NB4 (cell line): ENCODE measurements at regions not wholly inside any gene's neighbourhood (a gene's known extent, or its start where the extent isn't known, plus 50 kb on each side); places are given as distances from the start of the nearest gene placed in this dataset.

Experiments
- DNase-seq: peaks from one replicate; pipeline ENCODE4 v3.0.0; 2010; ENCODE audit warnings: low read depth
- H3K4me3 ChIP-seq: one replicate; pipeline ENCODE4 v1.5.1; 2011; ENCODE audit warnings: mild to moderate bottlenecking, low read depth, low read length, moderate library complexity
- MAX ChIP-seq: IDR thresholded peaks from 2 replicates; pipeline ENCODE4 v1.6.1; 2011; ENCODE audit warnings: low read depth, low read length
- MYC ChIP-seq: IDR thresholded peaks from 2 replicates; pipeline ENCODE4 v1.6.1; 2011; ENCODE audit warnings: low read depth, low read length
- POLR2A ChIP-seq: IDR thresholded peaks from 2 replicates; pipeline ENCODE4 v1.6.1; 2011; ENCODE audit warnings: mild to moderate bottlenecking; ENCODE audit not compliant: insufficient read length; ENCODE audit errors: extremely low read depth
- TF ChIP-seq, protein P1 (sequence below): IDR thresholded peaks from one replicate; pipeline ENCODE4 v1.5.1; 2012; ENCODE audit warnings: low read depth, low read length

- no peak overlapping the region for H3K4me3 ChIP-seq
- TF ChIP-seq MYC (no peak), POLR2A (no peak), MAX (no peak)
- TF ChIP-seq, protein P1, sequence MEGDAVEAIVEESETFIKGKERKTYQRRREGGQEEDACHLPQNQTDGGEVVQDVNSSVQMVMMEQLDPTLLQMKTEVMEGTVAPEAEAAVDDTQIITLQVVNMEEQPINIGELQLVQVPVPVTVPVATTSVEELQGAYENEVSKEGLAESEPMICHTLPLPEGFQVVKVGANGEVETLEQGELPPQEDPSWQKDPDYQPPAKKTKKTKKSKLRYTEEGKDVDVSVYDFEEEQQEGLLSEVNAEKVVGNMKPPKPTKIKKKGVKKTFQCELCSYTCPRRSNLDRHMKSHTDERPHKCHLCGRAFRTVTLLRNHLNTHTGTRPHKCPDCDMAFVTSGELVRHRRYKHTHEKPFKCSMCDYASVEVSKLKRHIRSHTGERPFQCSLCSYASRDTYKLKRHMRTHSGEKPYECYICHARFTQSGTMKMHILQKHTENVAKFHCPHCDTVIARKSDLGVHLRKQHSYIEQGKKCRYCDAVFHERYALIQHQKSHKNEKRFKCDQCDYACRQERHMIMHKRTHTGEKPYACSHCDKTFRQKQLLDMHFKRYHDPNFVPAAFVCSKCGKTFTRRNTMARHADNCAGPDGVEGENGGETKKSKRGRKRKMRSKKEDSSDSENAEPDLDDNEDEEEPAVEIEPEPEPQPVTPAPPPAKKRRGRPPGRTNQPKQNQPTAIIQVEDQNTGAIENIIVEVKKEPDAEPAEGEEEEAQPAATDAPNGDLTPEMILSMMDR, result no peak
- DNase-seq, result no peak
Measured at GRCh38 chr6:150485161-150485958, 114.3 kb upstream of the PLEKHG1 start.

DNA sequence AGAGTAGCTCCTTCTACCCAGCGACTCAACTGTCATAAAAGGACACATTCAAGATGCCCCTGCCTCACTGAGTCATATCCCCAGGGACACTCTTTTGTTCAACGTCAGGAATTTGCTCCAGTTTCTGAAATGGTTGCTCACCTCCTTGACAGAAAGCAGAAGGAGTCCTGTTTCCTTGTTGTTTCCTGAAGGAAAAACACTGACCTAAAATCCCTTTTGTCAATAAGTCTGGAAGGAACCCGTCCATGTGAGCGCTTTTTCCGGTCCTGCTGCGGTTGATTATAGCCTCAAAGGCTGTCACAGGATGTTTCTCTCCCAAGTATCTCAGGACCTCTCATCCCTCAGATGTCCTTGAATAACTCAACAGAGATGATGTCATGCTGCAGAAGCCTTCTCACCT is 113.6 kb upstream of the PLEKHG1 start:
- peak; percentile 34 for DNase-seq
- TF ChIP-seq, protein P1, result no peak
- TF ChIP-seq MYC (no peak), MAX (no peak), POLR2A (no peak)
- no peak overlapping the region for H3K4me3 ChIP-seq

DNA sequence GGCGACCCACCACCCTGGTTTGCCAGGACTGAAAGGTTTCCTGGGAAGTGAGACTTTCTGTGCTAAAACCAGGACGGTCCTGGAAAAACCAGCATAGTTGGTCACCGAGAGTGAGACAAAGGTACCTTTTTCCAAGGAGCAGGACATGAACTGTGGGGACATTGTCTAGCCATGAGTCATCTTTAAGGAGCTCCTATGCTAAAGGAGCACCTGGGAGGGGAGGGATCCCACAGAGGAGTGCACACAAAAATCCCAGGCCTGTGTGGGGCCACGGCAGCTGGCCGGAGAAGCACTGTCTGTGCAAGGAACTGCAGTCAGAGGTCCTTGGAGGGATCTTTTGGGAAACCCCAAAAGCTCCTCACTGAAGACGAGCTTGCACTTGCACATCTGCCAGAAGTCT is 109.1 kb upstream of the PLEKHG1 start:
- no peak for TF ChIP-seq MAX
- no peak for TF ChIP-seq POLR2A
- TF ChIP-seq, protein P1, result no peak
- no peak for TF ChIP-seq MYC
- H3K4me3 ChIP-seq, result no peak overlapping the region
- DNase-seq, result no peak

DNA sequence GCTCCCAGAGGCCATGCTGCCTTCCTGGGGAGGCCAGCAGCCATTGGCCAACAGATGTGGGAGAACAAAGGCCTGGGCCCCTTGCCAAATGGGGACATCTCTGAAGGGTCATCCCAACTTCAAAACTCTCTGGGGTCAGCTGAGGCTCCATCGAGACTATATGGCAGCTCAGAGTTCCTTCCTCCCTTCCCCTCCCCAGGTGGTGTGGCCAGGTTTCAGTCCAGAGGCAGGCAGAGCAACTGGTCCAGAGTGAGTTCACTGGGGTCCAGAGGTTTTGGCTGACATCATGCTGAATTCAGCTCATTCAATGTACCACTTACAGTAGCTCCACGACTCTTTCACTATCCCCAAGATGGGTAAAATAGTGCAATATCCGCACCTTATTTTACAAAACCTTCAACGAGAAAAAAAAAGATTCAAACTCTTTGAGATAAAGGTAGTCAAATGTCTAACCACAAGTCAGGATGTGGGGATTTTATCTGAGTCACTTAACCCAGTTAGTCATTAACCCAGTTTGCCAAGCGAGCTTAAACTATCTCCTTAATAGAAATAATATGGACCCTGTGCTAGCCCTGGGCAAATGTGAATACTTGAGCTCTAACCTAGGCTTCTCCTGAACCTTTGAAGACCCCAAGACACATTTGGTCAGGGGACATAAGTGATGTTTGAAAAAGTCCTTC is 108.4 kb upstream of the PLEKHG1 start:
- DNase-seq, result no peak
- TF ChIP-seq, protein P1, result no peak
- TF ChIP-seq MAX (no peak), POLR2A (no peak), MYC (no peak)
- H3K4me3 ChIP-seq, result no peak overlapping the region

DNA sequence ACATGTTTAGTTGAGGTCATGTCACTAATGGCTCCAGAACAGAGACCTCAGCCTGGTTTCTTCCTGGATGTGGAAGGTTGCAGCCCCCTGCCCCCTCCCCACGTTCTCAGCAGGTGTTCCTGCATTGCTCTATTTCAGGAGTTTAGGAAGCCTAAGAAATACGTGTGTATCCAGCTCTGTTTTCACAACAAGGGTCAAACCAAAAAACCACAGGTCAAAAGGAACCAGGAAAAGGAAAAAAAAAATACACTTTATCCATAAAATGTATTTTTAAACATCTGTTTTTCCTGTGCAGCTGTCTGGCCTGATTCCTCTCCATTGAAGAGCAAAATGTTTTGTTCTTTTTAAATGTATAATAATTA is 107.9 kb upstream of the PLEKHG1 start:
- no peak for DNase-seq

More for the DNA sequence above, 107.9 kb upstream of the PLEKHG1 start:
- no peak overlapping the region for H3K4me3 ChIP-seq
- no peak for TF ChIP-seq MAX
- TF ChIP-seq POLR2A, result no peak
- TF ChIP-seq MYC, result no peak
- TF ChIP-seq, protein P1, result no peak
